ENCODE measurements at regions not wholly inside any gene's neighbourhood (a gene's known extent, or its start where the extent isn't known, plus 50 kb on each side); places are given as distances from the start of the nearest gene placed in this dataset.
"Not testable (repeated sequence)": the region's sequence is repeated elsewhere in the genome, so short reads cannot be mapped to it uniquely, and the experiment has no call there.

- DNase-seq, result no peak
Measured at GRCh38 chr18:51330739-51331138, 133.3 kb upstream of the MEX3C start.

DNA sequence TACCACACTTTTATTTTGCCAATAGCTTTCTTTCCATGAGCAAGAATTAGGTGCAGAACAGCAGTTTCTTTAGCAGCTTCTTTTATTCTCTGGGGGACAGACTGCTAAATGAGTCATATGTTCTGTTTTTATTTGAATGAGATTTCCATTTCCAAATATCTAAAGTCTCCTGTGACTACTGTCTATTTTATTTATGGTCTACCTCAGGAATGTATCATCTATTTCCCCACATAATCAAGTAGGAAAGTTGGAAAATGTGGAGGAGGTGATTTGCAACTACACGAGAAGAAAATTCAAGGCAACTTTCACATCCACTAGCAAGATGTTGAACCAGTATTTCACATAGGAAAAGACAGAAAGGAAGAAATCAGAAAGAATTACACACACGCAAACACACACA lies 139.9 kb upstream of the MEX3C start:
- DNase-seq, result no peak

GRCh38 chr18:51339856-51340255 lies 142.4 kb upstream of the MEX3C start:
- no peak for DNase-seq

- DNase-seq, result no peak
Measured at GRCh38 chr18:51340332-51340731, 142.9 kb upstream of the MEX3C start.

GRCh38 chr18:51342815-51343214 lies 145.3 kb upstream of the MEX3C start:
- no peak for DNase-seq

GRCh38 chr18:51345848-51346391 lies 148.4 kb upstream of the MEX3C start:
- DNase-seq, result no peak

GRCh38 chr18:51346404-51346803 lies 148.9 kb upstream of the MEX3C start:
- DNase-seq, result no peak

DNA sequence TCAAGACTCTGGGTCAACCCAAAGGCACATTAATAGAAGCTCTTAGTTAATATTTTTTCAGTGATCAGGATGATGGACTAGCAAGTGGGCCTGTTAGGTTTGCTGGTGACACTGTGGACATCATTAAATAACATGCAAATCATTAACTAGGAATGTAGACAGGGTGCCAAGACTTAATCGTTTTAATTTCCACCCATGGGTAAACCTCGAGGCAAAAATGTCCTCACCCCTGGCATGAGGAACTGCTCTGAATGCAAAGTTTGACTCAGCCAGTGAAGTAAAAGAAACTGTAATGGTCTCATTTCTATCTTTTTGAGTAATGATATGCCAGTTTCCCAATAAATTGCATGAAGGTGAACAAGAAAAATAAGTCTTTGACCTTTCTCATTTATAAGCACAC lies 152.6 kb upstream of the MEX3C start:
- DNase-seq, result no peak

- DNase-seq, result no peak
Measured at GRCh38 chr18:51355841-51356240, 158.4 kb upstream of the MEX3C start.

DNA sequence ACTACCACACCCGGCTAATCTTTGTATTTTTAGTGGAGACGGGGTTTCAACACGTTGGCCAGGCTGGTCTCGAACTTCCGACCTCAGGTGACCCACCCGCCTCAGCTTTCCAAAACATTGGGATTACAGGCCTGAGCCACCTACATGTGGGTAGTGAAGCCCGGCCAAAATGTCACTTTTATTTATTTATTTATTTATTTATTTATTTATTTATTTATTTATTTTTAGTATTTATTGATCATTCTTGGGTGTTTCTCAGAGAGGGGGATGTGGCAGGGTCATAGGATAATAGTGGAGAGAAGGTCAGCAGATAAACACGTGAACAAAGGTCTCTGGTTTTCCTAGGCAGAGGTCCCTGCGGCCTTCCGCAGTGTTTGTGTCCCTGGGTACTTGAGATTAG lies 162.8 kb upstream of the MEX3C start:
- not testable (repeated sequence) for DNase-seq

DNA sequence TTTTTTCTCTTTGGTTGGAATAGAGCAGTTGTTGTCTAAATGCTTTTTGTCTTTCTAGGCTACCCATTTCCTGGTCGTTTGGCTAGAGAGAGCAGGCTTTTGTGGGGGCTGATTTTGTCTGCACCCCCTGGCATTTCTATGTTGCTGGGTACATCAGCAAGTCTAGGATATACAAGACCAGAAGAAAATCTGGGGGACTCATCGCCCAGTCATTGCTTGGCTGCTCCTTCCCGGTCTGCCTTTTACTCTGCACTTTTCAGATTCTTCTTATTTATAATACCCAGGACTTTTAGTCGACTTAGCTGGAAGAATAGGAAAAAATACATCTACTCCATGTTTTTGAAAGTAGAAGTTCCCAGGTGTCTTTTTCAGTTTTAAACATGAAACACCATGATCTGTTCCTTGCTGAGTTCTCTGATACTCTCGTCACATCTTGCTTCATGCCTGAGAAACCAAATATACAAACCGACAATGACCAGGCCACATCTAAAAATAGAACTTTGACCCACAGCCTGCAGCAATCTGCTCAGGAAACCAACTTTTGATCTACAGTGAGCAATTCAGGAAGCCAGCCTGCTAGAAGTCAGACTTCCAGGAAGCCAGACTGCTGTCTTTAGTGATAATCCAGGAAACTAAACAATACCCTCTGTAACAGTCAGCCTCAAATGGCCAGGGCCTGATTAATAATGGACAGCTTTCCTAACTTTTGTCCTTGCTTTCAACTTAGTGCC lies 163.8 kb upstream of the MEX3C start:
- no peak for DNase-seq

GRCh38 chr18:51363384-51363783 lies 165.9 kb upstream of the MEX3C start:
- no peak for DNase-seq

GRCh38 chr18:51370996-51371395 lies 173.5 kb upstream of the MEX3C start:
- DNase-seq, result no peak

GRCh38 chr18:51371929-51372328 lies 174.4 kb upstream of the MEX3C start:
- DNase-seq, result no peak

- DNase-seq, result no peak
Measured at GRCh38 chr18:51382081-51382480, 184.6 kb upstream of the MEX3C start.

DNA sequence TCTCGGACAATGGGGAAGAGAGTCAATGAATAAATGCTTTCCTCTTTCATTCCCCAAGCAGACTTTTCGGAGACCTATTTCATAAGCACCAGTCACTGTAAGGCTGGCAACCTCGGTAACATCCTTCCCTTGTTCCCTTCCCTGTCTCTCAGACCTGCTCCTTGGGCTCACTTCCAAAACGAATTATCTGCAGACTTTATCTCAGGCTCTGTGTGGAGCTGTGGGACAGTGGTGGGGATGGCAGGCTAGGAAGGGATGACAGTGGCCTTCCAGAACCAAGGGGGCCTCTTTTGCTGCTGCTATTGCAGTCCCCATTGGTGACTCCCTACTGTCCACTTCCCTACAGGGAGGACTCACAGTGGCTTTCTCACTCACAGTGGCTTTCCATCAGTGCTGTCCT lies 185.6 kb upstream of the MEX3C start:
- DNase-seq, result no peak

DNA sequence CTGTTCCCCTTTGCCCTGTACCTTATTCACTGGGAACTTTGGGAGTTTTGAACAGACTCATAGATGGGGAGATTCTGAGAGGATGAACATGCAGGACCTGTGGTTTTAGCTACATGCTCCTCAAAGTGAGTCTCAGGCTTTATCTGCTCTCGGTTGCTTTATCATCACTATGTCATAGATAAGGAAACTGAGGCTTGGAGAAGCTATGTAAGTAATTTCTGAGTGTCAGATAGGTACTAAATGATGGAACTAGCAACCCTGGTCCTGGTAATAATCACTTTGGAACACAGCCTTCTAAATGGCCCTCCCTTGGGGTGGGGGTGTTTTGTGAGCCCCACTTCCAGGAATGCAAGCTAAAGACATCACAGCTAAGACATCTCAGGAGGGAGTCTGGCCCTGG lies 186.2 kb upstream of the MEX3C start:
- no peak for DNase-seq

DNA sequence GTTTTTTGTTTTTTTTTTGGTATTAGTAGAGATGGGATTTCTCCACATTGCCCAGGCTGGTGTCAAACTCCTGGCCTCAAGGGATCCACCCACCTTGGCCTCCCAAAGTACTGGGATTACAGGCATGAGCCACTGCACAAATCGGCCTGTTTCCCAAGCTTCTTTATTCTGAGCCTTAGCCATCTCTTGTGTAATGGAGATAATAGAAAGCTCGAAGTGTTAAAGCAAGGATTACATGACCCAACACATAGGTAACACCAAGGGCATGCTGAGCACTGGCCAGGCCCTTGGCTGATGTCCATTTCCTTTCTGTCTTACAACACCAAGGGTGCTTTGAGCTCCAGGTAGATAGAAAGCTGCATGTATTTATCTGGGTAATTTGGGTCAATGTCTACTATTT lies 187.8 kb upstream of the MEX3C start:
- no peak for DNase-seq

DNA sequence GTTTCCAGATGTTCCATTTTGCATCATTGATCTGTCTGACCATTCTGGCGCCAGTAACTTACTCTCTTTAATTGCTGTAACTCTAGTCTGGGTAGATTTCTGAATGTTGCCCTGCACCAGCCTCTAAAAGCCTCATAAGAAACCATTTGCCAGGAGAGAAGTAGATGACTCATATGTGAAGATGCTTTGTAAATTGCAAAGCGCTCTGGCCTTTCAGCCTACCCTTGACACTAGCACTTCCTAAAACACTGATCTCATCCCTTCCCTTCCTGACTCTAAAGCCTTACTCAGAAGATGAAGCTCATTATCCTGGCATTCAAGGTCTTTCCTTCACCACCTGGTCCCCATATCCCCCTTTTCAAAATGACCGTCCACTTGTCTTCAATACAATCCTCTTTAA lies 193.2 kb upstream of the MEX3C start:
- DNase-seq, result no peak

DNA sequence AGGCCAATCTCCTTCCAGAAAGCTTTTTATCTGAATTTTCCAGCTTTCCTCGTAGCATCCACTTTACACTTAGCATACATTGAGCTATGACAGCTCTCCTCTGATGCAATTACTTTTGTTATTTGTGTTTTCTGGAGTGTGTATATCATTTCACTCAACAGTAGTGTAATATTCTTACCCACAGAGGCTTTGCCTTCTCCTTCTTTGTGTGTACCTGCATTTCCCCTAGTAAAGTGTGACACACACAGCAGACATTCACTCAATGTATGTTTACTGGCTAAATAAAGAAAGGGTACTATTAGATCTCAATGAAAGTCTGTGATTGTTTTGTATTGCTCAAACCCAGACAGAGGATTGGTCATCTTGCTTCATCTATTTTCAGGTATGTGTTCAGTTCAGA lies 193.7 kb upstream of the MEX3C start:
- no peak for DNase-seq

- DNase-seq, result no peak
Measured at GRCh38 chr18:51391731-51392130, 194.2 kb upstream of the MEX3C start.

DNA sequence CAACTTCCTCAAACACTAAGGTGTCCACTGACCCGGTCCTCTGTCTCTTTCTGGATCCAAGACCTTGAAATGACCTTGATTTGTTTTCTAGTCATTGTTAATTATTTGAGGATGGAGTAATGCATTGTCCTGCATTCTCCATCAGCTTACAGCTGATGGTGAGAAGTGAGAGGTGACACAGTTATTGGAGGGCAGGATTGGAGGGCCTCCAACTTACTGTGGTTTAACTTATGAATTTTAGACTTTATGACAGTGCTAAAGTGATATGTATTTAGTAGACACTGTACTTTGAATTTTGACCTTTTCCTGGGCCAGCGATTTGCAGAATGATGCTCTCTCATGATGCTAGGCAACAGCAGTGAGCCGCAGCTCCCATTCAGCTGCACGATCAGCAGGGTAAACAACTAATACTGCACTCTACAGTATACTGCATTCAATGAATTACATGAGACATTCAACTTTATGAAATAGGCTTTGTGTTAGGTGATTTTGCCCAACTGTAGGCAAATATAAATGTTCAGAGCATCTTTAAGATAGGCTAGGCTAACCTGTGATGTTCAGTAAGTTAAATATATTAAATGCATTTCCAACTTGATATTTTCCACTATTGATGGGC lies 200.0 kb upstream of the MEX3C start:
- no peak for DNase-seq

DNA sequence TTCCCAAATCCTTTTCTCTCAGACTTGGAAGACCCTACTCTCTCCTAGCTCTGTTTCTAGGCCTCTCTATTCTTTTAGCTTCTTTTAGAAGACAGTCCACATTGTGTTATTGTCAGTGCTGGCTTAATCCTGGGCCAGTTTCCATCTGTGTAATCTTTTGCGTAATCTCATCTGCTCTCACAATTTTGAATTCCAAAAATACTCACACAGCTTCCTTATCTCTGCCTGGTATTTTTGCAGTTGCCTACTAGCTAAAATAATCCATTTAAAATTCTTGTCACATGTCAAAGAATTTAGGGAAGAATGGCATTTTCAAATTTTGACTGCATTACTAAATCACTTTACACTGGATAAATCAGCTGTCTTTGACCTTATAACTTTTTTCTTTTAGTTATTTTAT lies 200.6 kb upstream of the MEX3C start:
- DNase-seq, result no peak

- no peak for DNase-seq
Measured at GRCh38 chr18:51399491-51400122, 202.1 kb upstream of the MEX3C start.

Measured in NCI-H2081 treated with DMSO at 0.1 percent for 48 hours (cell line).